AG09319 (cell line): ENCODE measurements at regions not wholly inside any gene's neighbourhood (a gene's known extent, or its start where the extent isn't known, plus 50 kb on each side); places are given as distances from the start of the nearest gene placed in this dataset.

Experiments
- DNase-seq: peaks from one replicate; pipeline ENCODE4 v3.0.0-alpha.2; 2010; ENCODE audit warnings: low read depth; ENCODE audit errors: extremely low read depth
- TF ChIP-seq, protein P1 (sequence below): IDR thresholded peaks from 2 replicates; pipeline ENCODE4 v1.5.1; 2011; ENCODE audit warnings: low read depth, mild to moderate bottlenecking, inconsistent platforms, low read length, moderate library complexity

DNA sequence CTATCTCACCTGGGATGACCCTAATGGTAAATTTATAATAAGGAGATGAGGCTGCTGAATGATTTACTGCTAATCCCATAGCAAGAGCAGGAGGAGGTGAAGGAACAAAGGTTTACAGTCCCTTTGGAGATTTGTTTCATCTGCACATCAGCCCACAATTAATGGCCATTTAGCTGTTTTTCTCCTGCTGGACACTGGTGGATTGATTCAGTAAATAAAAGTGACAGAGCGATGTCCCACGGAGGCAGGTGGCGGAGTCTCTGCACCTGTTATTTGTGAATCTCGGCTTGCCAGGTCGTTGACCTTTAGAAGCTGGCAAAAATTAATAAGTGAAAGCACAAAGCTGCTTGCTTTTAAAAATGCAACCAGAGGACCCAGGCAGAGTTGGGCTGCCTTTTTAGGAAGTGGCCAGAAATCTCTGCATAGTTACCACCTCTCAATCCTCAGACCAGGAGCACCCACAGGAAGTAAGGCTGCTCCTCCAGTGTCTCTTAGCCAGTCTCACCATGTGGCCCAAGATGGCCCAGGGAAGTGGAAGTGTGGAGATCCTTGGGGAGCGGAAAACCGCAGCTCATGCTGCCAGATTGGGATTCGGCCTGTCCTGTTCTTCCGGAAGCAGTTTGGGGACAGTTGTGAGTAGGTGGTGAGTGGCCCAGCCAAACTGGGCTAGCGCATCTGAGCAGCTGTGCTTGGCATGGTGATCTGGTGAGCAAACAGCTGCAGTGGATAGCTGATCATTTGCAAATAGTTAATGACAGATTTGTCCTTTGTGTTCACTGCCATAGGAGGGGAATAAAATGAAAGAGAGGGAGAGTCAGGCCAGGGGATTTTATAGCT lies 1005.7 kb upstream of the PIK3C3 start:
- TF ChIP-seq, protein P1, sequence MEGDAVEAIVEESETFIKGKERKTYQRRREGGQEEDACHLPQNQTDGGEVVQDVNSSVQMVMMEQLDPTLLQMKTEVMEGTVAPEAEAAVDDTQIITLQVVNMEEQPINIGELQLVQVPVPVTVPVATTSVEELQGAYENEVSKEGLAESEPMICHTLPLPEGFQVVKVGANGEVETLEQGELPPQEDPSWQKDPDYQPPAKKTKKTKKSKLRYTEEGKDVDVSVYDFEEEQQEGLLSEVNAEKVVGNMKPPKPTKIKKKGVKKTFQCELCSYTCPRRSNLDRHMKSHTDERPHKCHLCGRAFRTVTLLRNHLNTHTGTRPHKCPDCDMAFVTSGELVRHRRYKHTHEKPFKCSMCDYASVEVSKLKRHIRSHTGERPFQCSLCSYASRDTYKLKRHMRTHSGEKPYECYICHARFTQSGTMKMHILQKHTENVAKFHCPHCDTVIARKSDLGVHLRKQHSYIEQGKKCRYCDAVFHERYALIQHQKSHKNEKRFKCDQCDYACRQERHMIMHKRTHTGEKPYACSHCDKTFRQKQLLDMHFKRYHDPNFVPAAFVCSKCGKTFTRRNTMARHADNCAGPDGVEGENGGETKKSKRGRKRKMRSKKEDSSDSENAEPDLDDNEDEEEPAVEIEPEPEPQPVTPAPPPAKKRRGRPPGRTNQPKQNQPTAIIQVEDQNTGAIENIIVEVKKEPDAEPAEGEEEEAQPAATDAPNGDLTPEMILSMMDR, result no peak
- DNase-seq, result no peak

DNA sequence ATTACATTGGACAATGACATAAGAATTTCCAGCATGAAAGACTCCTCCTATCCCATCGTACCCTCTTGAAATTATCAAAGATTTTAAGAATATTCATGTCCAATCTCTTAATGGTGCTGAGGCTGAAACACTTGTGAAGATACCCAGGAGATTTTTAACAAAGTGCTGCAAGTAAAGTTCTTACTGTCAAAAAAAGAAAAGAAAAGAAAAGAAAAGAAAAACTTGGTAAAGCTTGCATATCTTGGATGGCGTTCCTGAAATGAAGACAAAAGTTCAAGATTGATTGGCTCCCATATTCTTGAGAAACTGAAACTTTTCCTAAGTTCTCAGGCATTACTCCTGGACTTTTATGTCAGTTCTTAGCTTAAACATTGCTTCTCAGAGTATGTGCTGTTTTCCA lies 1010.5 kb upstream of the PIK3C3 start:
- TF ChIP-seq, protein P1, result no peak
- DNase-seq, result no peak

DNA sequence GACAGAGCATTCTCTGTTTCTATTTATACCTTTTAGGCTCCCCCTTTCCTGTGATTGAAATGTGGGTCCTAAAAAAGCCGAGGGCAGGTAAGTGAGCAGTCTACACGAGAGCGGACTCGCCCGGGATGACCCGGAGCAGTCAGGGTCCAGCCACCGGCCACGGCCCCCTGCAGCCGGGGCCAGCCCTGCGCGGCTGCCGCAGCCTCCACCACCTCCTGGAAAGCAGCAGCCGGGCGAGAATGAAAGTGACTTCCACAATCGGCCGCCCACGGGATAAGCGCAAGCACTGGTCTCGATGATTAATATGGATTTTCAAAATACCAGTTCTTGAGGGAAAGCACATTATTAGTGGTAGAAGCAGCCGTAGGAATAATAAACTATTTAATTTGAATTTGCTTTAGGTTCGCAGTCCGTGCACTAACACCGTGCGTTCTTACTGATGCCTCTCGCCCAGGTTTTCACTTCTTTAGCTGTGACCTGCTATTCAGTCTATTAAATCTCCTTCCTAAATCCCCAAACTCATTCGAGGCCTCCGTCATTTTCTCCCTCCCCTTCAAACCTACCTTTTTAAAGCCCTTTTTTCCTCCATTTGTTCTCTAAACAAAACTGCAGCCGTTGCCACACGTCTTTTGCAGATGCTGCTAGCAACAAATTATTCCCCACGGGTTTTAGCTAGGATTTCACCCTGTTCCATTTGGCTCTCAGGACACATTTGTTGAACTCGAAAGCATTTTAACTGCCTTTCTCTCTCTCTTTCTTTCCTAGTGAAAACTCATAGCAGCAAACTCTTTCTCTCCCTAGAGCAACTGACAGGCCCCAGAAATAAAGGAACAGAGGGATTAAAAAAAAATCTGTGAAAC lies 1015.1 kb upstream of the PIK3C3 start:
- DNase-seq, result no peak
- TF ChIP-seq, protein P1, result no peak

DNA sequence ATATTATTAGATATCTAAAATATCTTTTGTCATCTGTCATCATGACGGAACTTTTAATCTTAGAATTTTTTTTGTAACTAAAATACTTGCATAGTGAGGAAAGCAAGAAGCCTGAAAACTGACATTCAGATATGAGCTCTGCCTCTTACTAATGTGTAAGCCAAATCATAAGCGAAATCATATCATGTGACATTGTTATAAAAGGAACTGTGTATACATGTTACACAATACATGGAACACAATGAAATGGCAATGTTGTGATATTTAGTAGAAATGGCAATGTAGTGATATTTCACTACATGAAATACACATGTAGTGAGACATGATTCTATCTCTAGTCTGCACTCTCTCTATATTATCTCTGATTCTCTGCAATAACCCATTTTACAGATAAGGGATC lies 1016.4 kb upstream of the PIK3C3 start:
- TF ChIP-seq, protein P1, result no peak
- no peak for DNase-seq

DNA sequence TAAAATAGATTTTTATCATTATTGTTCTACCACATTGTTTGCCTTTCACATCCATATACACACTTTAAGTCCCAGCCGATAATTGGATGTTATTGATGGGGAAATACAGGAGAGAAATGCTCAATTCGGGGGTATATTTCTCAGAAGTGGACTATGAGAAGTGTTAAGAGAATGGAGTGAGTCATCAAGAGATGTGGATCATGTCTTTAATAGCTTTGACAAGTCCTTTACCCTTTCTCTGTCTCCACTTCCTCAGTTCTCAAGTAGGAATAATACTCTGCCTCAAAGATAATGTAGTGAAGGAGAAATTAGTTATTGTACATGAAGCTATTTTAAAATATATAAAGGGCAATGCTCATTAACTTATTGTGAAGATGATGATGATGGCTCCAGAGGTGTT lies 1017.6 kb upstream of the PIK3C3 start:
- DNase-seq, result no peak

DNA sequence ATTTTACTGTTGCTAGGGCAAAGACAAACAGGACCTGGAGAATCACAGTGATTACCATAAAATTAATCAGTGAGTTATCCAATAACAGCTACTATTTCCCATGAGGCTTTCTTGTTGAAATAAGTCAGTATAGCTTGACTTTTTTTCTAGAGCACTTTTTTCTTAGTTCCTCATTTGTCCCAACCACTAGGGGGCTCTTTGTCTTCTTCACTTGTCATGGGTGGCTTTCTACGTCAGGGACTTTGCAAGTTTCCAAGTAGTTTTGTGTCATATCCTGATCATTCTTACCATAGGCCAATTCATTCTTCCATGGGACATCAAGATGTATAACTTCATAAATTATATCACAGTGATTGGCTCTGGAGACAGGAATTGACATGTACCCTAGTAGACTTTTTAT lies 1019.6 kb upstream of the PIK3C3 start:
- no peak for DNase-seq
- TF ChIP-seq, protein P1, result no peak; the same call in 1 of the 2 replicates

More for the DNA sequence above, 1017.6 kb upstream of the PIK3C3 start:
- TF ChIP-seq, protein P1, result no peak

DNA sequence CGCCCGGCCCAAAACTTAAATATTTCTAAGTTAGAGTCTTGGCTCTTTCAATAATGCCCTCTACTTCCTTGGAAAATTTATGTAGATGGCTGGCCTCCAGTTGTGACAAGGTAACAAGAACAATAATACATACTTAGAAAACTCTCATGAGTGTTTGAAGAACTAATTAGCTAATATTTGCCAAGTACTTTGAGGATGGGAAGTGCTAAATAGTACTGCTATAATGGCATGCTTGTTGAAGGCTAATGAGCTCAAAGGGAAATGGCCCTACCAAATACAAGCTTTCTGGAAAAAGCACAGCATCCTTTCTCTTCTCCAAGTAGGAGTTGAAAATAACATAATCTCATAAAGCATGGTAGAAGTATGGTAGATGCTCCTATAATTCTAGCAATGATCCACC lies 1022.2 kb upstream of the PIK3C3 start:
- no peak for DNase-seq

More for the DNA sequence above, 1022.2 kb upstream of the PIK3C3 start:
- TF ChIP-seq, protein P1, result no peak
